OCI-LY3 (cell line): ENCODE measurements at regions not wholly inside any gene's neighbourhood (a gene's known extent, or its start where the extent isn't known, plus 50 kb on each side); places are given as distances from the start of the nearest gene placed in this dataset.

Experiments
- CTCF ChIP-seq: fragments of 200-600, 300-600 bp; sonication (generic); IDR thresholded peaks from 2 replicates; pipeline ENCODE4 v1.5.1; 2014; ENCODE audit warnings: antibody characterized with exemption, low read length, low read depth
- EZH2phosphoT487 ChIP-seq: fragments of 200-600 bp; shearing (Covaris generic); IDR thresholded peaks from 2 replicates; pipeline ENCODE4 v1.6.1; 2018; ENCODE audit warnings: antibody characterized with exemption, mixed run types, low read depth

- TF ChIP-seq CTCF (no peak), EZH2phosphoT487 (no peak)
Measured at GRCh38 chr6:147132889-147133288, 71.3 kb upstream of the STXBP5 start.
